ENCODE measurements at regions not wholly inside any gene's neighbourhood (a gene's known extent, or its start where the extent isn't known, plus 50 kb on each side); places are given as distances from the start of the nearest gene placed in this dataset.

- Histone ChIP-seq H3K27ac (no peak overlapping the region), H3K4me3 (no peak overlapping the region), H3K9me3 (replicated peaks in 1 of 3) (no peaks in the 10 kb centered on the region), H3K4me1 (replicated peaks in 1 of 2) (no peaks in the 10 kb centered on the region), H3K27me3 (no peaks in the 10 kb centered on the region), H3K36me3 (replicated peaks in 1 of 2) (no peaks in the 10 kb centered on the region)
- 56 to 67% (median 58%) methylated on average over 5 of the region's 5 CpGs for WGBS, 4 donors
- DNase-seq: no peak
- TF ChIP-seq POLR2A (IDR thresholded peaks at IDR 0.05) (no peak), CTCF (IDR thresholded peaks at IDR 0.05) (no peak)
- intact Hi-C loops (cut with DNase I): no loop called here
These were observed 56.0 kb upstream of the OR5AK2 start for GRCh38 chr11:56932572-56933220.

GRCh38 chr11:56923116-56923515 is 65.6 kb upstream of the OR5AK2 start:
- Histone ChIP-seq H3K4me3 (no peak overlapping the region), H3K36me3 (replicated peaks in 1 of 2) (no peaks in the 10 kb centered on the region), H3K27me3 (no peaks in the 10 kb centered on the region), H3K27ac (no peak overlapping the region), H3K4me1 (replicated peaks in 1 of 2) (no peaks in the 10 kb centered on the region), H3K9me3 (replicated peaks in 1 of 3) (no peaks in the 10 kb centered on the region)
- intact Hi-C loops (cut with DNase I): no loop called here
- no peak for DNase-seq
- WGBS, 4 donors: 0 to 43% (median 18%) methylated on average over 1 of the region's 1 CpG
- TF ChIP-seq CTCF (IDR thresholded peaks at IDR 0.05): no peak
- TF ChIP-seq POLR2A (IDR thresholded peaks at IDR 0.05): no peak

- no peak overlapping the region for H3K4me3 ChIP-seq
- no peaks in the 10 kb centered on the region for H3K36me3 ChIP-seq (replicated peaks in 1 of 2)
- H3K27ac ChIP-seq: no peak overlapping the region
- intact Hi-C loops (cut with DNase I): no loop called here
- no peaks in the 10 kb centered on the region for H3K9me3 ChIP-seq (replicated peaks in 1 of 3)
- TF ChIP-seq POLR2A (IDR thresholded peaks at IDR 0.05): no peak
- TF ChIP-seq CTCF (IDR thresholded peaks at IDR 0.05): no peak
- no peaks in the 10 kb centered on the region for H3K27me3 ChIP-seq
- 68 to 91% (median 78%) methylated on average over 1 of the region's 1 CpG for WGBS, 4 donors
- no peak for DNase-seq
- no peaks in the 10 kb centered on the region for H3K4me1 ChIP-seq (replicated peaks in 1 of 2)
These were observed 66.3 kb upstream of the OR5AK2 start for GRCh38 chr11:56922421-56922820.

GRCh38 chr11:56917708-56918400 is 70.9 kb upstream of the OR5AK2 start:
- no peak overlapping the region for H3K27ac ChIP-seq

More at GRCh38 chr11:56917708-56918400, 70.9 kb upstream of the OR5AK2 start:
- Histone ChIP-seq H3K27me3 (no peaks in the 10 kb centered on the region), H3K4me1 (replicated peaks in 1 of 2) (no peaks in the 10 kb centered on the region), H3K9me3 (replicated peaks in 1 of 3) (no peaks in the 10 kb centered on the region), H3K36me3 (replicated peaks in 1 of 2) (no peaks in the 10 kb centered on the region), H3K4me3 (no peak overlapping the region)
- 56 to 78% (median 63%) methylated on average over 3 of the region's 3 CpGs for WGBS, 4 donors
- intact Hi-C loops (cut with DNase I): no loop called here
- TF ChIP-seq POLR2A (IDR thresholded peaks at IDR 0.05): no peak
- TF ChIP-seq CTCF (IDR thresholded peaks at IDR 0.05): no peak
- no peak for DNase-seq

All from adrenal gland (tissue), 9 donors.